SK-N-SH treated with all-trans-retinoic acid at 6 μM for 48 hours (cell line): ENCODE measurements at regions not wholly inside any gene's neighbourhood (a gene's known extent, or its start where the extent isn't known, plus 50 kb on each side); places are given as distances from the start of the nearest gene placed in this dataset.

Source experiments
- ATAC-seq: fragments of 200-7000 bp; cut with Tn5 transposase; 3 replicates; pipeline ENCODE4 v1.9.1; 2020; ENCODE audit warnings: mild to moderate bottlenecking, moderate library complexity
- ARNTL ChIP-seq: fragments of 450-650 bp; formaldehyde crosslinking; IDR thresholded peaks from 2 replicates; pipeline ENCODE4 v1.5.0; 2020; ENCODE audit warnings: low read depth, mild to moderate bottlenecking, moderate library complexity, borderline replicate concordance
- CREB5 ChIP-seq: fragments of 250-450 bp; sonication (Bioruptor Pico); IDR thresholded peaks from 2 replicates; pipeline ENCODE4 v1.5.1; 2020; ENCODE audit warnings: low read depth, mild to moderate bottlenecking, moderate library complexity
- CSDC2 ChIP-seq: fragments of 250-450 bp; sonication (Bioruptor Pico); IDR thresholded peaks from 2 replicates; pipeline ENCODE4 v1.5.0; 2020; ENCODE audit warnings: mild to moderate bottlenecking, moderate library complexity
- ESRRG ChIP-seq: fragments of 250-450 bp; sonication (Bioruptor Pico); IDR thresholded peaks from 2 replicates; pipeline ENCODE4 v1.6.1; 2021; ENCODE audit warnings: mild to moderate bottlenecking
- GLIS3 ChIP-seq: fragments of 250-450 bp; sonication (Bioruptor Pico); IDR thresholded peaks from 2 replicates; pipeline ENCODE4 v1.5.0; 2020; ENCODE audit warnings: mild to moderate bottlenecking, moderate library complexity
- ISL1 ChIP-seq: fragments of 250-450 bp; sonication (Bioruptor Pico); IDR thresholded peaks from 2 replicates; pipeline ENCODE4 v2.1.2; 2022; ENCODE audit warnings: mild to moderate bottlenecking, moderate library complexity
- OSR1 ChIP-seq: fragments of 250-450 bp; sonication (Bioruptor Pico); IDR thresholded peaks from 2 replicates; pipeline ENCODE4 v1.8.0; 2022; ENCODE audit warnings: moderate library complexity, mild to moderate bottlenecking, inconsistent platforms
- PATZ1 ChIP-seq: fragments of 250-450 bp; sonication (Bioruptor Pico); IDR thresholded peaks from 2 replicates; pipeline ENCODE4 v1.8.0; 2020; ENCODE audit warnings: mild to moderate bottlenecking, moderate library complexity, borderline replicate concordance
- POU6F1 ChIP-seq: fragments of 250-450 bp; sonication (Bioruptor Pico); IDR thresholded peaks from 2 replicates; pipeline ENCODE4 v1.8.0; 2021; ENCODE audit warnings: low read depth, mild to moderate bottlenecking, moderate library complexity, borderline replicate concordance
- PPARA ChIP-seq: fragments of 250-450 bp; sonication (Bioruptor Pico); IDR thresholded peaks from 2 replicates; pipeline ENCODE4 v1.5.0; 2020; ENCODE audit warnings: mild to moderate bottlenecking, borderline replicate concordance
- RARB ChIP-seq: fragments of 250-450 bp; sonication (Bioruptor Pico); IDR thresholded peaks from 2 replicates; pipeline ENCODE4 v1.8.0; 2021; ENCODE audit warnings: mild to moderate bottlenecking, moderate library complexity
- SNAI2 ChIP-seq: fragments of 250-450 bp; sonication (Bioruptor Pico); IDR thresholded peaks from 2 replicates; pipeline ENCODE4 v1.5.0; 2020; ENCODE audit warnings: mild to moderate bottlenecking, moderate library complexity
- TCF4 ChIP-seq: fragments of 250-450 bp; sonication (Bioruptor Pico); IDR thresholded peaks from 2 replicates; pipeline ENCODE4 v1.8.0; 2021; ENCODE audit warnings: mild to moderate bottlenecking, moderate library complexity, borderline replicate concordance
- TOX ChIP-seq: fragments of 250-450 bp; sonication (Bioruptor Pico); IDR thresholded peaks from 2 replicates; pipeline ENCODE4 v1.8.0; 2021; ENCODE audit warnings: mild to moderate bottlenecking, moderate library complexity, borderline replicate concordance
- ZC3H10 ChIP-seq: fragments of 250-450 bp; sonication (Bioruptor Pico); IDR thresholded peaks from 2 replicates; pipeline ENCODE4 v1.5.1; 2021; ENCODE audit warnings: mild to moderate bottlenecking, moderate library complexity
- ZFP30 ChIP-seq: fragments of 450-650 bp; formaldehyde crosslinking; IDR thresholded peaks from 2 replicates; pipeline ENCODE4 v1.5.0; 2022; ENCODE audit warnings: mild to moderate bottlenecking, moderate library complexity
- ZNF565 ChIP-seq: fragments of 450-650 bp; formaldehyde crosslinking; conservative IDR thresholded peaks from 2 replicates; pipeline ENCODE4 v1.5.0; 2020; ENCODE audit warnings: low read depth, mild to moderate bottlenecking, moderate library complexity
- ZNF70 ChIP-seq: fragments of 450-650 bp; formaldehyde crosslinking; IDR thresholded peaks from 2 replicates; pipeline ENCODE4 v1.5.0; 2020; ENCODE audit warnings: mild to moderate bottlenecking, moderate library complexity
- ZNF8 ChIP-seq: fragments of 450-650 bp; formaldehyde crosslinking; IDR thresholded peaks from 2 replicates; pipeline ENCODE4 v1.5.0; 2020; ENCODE audit warnings: mild to moderate bottlenecking, moderate library complexity
- TF ChIP-seq, protein P1 (sequence below): fragments of 250-450 bp; sonication (Bioruptor Pico); IDR thresholded peaks from 2 replicates; pipeline ENCODE4 v1.5.1; 2021; ENCODE audit warnings: mild to moderate bottlenecking, moderate library complexity

DNA sequence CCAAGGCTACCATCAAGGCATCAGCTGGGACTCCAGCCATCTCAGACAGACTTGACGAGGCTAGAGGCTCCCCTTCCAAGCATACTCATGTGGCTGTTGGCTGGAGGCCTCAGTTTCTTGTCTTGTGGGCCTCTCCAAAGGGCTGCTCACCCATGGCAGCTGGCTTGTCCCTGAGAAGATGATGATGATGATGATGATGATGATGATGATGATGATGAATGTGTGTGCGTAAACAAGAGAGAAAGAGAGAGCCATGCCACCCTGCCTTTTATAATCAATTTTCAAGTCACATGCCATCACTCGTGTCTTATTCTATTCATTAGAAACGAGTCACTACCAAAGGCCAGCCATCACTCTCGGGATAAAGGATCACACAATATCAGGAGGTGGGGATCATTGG lies 60.5 kb upstream of the ADGRG2 start:
- ATAC-seq = no peak
- no peak for TF ChIP-seq ZNF8 (CRISPR knock-in tag)
- TF ChIP-seq TCF4 (CRISPR knock-in tag) = no peak
- TF ChIP-seq OSR1 (CRISPR knock-in tag) = no peak
- TF ChIP-seq ZFP30 (CRISPR knock-in tag) = no peak
- TF ChIP-seq ISL1 = no peak
- no peak for TF ChIP-seq POU6F1 (CRISPR knock-in tag)
- no peak for TF ChIP-seq PATZ1

DNA sequence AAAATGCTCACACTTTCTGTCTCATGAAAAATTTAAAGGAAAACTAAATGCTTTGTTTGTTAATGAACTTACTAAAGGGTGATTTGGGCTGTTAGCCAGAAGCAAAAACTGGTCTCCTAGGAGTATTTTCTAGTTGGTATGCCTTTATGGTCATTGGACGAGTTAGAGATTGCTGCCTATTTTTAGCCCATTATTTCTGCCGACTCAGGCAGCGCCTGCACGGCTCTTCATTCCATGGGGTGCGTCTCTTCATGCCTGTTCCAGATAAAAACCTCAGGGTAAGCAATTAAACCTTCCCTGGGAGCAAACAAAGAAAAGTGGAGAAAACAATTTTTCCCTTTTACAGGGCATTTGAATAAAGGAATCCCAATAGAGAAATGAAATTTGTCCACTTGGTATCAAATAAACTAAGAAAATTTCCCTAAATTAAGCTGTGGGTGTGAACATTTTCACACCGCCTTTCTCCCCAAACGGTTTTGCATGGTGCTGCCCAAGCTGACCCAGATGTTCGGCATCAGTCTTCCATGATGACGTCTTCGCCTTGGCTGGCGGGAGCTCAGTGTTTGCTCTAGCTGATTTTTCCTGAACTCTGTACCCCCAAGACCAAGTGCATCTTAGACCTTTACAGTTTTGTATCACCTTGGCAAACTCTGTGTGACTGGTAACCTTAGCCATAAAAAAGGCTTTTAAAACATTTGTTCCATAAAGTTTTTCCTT lies 61.7 kb upstream of the ADGRG2 start:
- TF ChIP-seq PPARA (CRISPR knock-in tag) = no peak
- TF ChIP-seq ZNF70 (CRISPR knock-in tag) = no peak
- TF ChIP-seq ZC3H10 (CRISPR knock-in tag) = no peak
- TF ChIP-seq CREB5 (CRISPR knock-in tag) = no peak
- TF ChIP-seq POU6F1 (CRISPR knock-in tag) = no peak
- no peak for TF ChIP-seq GLIS3
- TF ChIP-seq OSR1 (CRISPR knock-in tag) = no peak
- TF ChIP-seq ARNTL (CRISPR knock-in tag) = no peak
- no peak for TF ChIP-seq SNAI2 (CRISPR knock-in tag)
- no peak for TF ChIP-seq ZNF8 (CRISPR knock-in tag)
- TF ChIP-seq TOX (CRISPR knock-in tag) = no peak
- TF ChIP-seq ESRRG (CRISPR knock-in tag) = no peak
- no peak for TF ChIP-seq CSDC2 (CRISPR knock-in tag)
- TF ChIP-seq TCF4 (CRISPR knock-in tag) = no peak
- TF ChIP-seq ISL1 = no peak
- no peak for ATAC-seq

GRCh38 chrX:19188566-19188965 lies 66.3 kb upstream of the ADGRG2 start:
- no peak for ATAC-seq
- TF ChIP-seq TCF4 (CRISPR knock-in tag) = 0 out of 2 replicates have a peak, but pooled peaks have one; percentile 18
- TF ChIP-seq PPARA (CRISPR knock-in tag) = no peak

GRCh38 chrX:19190902-19191301 lies 68.6 kb upstream of the ADGRG2 start:
- no peak for ATAC-seq

More at GRCh38 chrX:19190902-19191301, 68.6 kb upstream of the ADGRG2 start:
- TF ChIP-seq, protein P1, sequence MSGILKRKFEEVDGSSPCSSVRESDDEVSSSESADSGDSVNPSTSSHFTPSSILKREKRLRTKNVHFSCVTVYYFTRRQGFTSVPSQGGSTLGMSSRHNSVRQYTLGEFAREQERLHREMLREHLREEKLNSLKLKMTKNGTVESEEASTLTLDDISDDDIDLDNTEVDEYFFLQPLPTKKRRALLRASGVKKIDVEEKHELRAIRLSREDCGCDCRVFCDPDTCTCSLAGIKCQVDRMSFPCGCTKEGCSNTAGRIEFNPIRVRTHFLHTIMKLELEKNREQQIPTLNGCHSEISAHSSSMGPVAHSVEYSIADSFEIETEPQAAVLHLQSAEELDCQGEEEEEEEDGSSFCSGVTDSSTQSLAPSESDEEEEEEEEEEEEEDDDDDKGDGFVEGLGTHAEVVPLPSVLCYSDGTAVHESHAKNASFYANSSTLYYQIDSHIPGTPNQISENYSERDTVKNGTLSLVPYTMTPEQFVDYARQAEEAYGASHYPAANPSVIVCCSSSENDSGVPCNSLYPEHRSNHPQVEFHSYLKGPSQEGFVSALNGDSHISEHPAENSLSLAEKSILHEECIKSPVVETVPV (CRISPR knock-in tag) = no peak
- TF ChIP-seq ZFP30 (CRISPR knock-in tag) = no peak
- no peak for TF ChIP-seq ZNF8 (CRISPR knock-in tag)
- TF ChIP-seq ZNF565 (CRISPR knock-in tag) = no peak
- TF ChIP-seq RARB (CRISPR knock-in tag) = no peak
